Fibroblast of skin of left quadriceps (primary cell): ENCODE measurements at regions not wholly inside any gene's neighbourhood (a gene's known extent, or its start where the extent isn't known, plus 50 kb on each side); places are given as distances from the start of the nearest gene placed in this dataset.
"Not testable (repeated sequence)": the region's sequence is repeated elsewhere in the genome, so short reads cannot be mapped to it uniquely, and the experiment has no call there.

Experiments used
- DNase-seq, 2 experiments: peaks; one replicate each; pipeline ENCODE4 v3.0.0-alpha.2; 2013; ENCODE audit warnings: low read depth in 2 of 2

- DNase-seq: no peak
Observed at GRCh38 chr7:51376420-51377092, 59.9 kb upstream of the COBL start.

DNA sequence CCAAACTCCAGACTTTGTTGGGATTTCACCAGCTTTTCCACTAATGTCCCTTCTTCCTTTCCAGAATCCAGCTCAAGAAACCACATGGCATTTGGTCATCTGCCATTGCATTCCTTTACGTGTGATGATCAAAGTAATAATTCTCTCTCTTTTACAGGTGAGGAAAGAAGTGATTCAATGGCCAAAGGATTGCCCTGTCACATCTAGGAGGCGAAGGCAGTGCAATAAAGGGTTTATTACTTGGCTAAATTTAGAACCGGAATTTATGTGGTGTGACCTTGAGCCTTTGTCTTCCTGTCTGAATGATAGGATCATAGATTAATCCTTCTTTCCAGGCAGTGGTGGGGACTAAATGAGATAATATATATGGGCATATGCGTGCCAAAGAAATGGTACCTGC, 58.3 kb upstream of the COBL start:
- DNase-seq: no peak

- DNase-seq: not testable (repeated sequence)
Observed at GRCh38 chr7:51373607-51374006, 57.0 kb upstream of the COBL start.

GRCh38 chr7:51369746-51370145, 53.1 kb upstream of the COBL start:
- no peak for DNase-seq

DNA sequence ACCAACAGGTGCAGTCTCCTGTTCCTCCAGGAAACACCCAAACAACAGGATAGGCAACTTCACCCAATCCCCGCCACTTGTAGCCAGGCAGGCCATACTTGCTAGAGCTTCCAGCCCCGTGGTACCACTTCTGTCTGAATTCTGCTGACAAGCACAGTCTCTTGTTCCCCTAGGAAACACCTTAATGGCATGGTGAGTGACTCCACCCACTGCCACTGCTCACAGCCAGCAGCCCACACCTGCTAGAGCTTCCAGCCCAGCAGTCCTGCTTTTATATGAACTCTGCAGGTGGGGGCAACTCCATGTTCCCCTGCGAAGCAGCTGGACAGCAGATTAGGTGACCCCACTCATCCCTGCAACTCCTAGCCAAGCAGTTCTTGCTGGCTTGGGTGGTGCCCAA, 52.6 kb upstream of the COBL start:
- not testable (repeated sequence) for DNase-seq

- no peak for DNase-seq
Observed at GRCh38 chr7:51368334-51368733, 51.7 kb upstream of the COBL start.

GRCh38 chr7:51367614-51367968, 51.0 kb upstream of the COBL start:
- no peak for DNase-seq

DNA sequence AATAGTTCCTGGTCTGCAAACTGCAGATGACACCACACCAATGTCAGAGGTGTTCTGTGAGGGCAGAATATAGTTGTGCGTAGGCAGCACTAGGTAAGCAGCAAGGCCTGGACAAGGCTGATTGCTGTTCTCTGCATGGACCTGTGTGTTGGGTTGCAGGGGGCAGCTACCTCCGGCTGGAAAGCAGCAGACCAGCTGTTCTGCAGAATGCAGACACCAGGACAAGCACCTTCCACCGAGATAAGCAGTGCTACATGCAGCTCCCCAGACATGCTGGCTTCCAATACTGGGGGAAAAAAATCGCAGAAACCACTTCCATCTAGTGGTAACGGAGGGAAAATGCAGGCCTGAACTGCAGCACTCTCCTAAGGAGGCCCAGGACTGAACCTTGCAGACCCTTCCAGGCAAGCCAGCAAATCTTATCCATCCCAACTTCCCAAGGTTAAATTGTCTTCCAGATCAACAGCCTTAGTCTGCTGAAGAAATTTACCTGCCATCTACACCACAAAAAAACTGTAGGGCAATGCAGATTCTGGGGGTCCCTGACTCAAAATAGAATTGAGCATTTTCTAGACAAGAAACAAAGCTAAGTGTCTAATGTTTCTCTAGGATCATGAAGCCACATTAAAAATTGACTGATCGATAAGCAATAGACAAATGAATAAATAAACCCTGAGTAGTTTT, 50.5 kb upstream of the COBL start:
- DNase-seq: no peak
